Left forelimb (tissue), 1 donor: ENCODE measurements at regions not wholly inside any gene's neighbourhood (a gene's known extent, or its start where the extent isn't known, plus 50 kb on each side); places are given as distances from the start of the nearest gene placed in this dataset.
A peak's percentile ranks its signal among the peaks of the same experiment; 100 is the strongest.

ENCODE experiments used
- DNase-seq: peaks from one replicate; pipeline ENCODE4 v3.0.0-alpha.2; 2018; ENCODE audit warnings: low spot score

GRCh38 chr2:2848621-2849333 lies 517.7 kb upstream of the MYT1L start:
- DNase-seq = no peak

- no peak for DNase-seq
These were observed 517.1 kb upstream of the MYT1L start for GRCh38 chr2:2848198-2848597.

DNA sequence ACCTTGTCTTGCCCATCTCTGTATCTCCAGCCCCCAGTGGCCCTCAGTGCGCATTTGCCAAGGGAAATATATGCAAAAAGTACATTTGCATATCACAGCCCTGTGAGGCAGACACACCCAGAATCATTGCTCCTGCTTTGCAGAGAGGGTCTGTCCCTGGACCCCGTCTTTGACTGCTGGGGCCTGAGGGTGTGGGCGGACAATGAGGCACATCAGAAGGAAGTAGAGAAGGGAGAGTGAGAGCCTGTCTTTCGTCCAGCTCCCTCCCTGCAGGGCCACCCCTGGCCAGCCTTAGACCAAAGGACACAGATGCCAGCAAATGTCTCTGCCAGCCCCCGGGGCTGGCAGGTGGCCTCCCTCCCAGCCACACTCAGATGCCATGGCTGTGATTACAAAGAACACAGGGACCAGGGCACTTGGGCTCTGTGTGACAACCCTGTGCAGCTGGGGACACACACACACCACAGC lies 516.2 kb upstream of the MYT1L start:
- DNase-seq = no peak

GRCh38 chr2:2846332-2847208 lies 515.5 kb upstream of the MYT1L start:
- DNase-seq = no peak

DNA sequence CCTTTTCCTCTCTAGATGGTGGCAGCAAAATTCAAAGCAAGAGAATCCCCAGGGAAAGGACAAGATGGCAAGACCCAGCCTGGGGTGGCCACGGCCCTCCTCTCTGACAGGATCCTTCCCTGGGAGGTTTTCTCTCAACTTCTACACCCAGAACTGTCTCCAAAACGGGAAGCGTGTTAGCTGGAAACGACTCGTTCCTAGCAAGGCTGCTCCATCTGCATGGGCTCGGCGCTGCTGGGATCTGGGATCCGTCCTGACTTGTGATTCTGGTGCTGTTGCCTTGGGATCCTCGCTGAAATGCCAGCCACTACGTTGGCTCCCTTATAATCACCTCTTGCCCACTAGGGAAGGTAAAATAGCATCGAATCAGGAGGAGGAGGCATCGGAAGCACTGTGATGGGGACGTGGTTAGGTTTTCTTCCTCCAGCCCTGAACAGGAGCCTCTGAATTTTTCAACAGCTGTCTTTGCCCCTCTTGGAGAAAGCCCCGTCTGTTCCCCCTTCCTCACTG lies 514.8 kb upstream of the MYT1L start:
- DNase-seq = no peak

DNA sequence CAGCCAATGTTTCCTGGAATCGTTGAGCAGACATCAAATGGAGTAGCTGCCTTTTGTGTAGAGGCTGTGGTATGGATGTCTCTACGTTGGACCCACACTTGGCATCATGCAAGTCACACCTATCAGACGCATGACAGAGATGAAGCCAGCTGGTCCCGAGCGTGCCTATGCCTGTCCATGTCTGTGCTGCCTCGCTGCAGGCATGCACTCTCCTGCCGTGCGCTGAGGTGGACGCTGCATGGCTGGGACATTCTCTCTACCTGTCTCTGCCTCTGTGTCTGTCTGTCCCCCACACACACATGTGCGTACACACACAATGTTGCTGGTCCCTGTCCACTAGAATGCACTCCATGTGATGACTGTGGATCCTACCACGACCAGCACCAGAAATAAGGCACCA lies 514.2 kb upstream of the MYT1L start:
- no peak for DNase-seq

DNA sequence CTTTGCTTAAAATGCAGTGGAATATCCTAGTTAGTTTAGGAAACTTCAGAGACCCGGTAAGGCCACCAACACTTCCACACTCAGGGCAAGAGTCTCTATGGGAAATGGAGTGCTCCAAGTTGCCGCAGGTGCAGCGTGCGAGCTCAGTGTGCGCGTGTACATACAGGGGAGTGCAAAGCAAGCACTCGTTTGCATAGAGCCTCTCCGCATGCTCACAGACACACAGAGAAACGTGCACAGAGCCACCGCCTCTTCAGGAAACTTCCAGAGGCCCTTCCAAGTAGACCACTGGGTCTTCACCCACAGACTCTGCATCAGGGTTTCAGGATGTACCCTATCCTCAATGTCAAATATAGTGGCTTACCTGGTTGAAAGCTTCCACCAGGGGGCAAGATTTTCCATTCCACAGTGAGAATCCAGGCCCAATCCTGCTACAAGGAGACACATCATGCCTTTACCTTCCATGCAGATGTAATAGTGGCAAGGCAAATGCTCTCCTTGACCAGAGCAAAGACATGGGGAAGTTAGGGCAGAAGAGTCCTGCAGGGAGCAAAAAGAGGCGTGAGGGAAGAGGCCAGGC lies 513.0 kb upstream of the MYT1L start:
- DNase-seq = peak; percentile 12

DNA sequence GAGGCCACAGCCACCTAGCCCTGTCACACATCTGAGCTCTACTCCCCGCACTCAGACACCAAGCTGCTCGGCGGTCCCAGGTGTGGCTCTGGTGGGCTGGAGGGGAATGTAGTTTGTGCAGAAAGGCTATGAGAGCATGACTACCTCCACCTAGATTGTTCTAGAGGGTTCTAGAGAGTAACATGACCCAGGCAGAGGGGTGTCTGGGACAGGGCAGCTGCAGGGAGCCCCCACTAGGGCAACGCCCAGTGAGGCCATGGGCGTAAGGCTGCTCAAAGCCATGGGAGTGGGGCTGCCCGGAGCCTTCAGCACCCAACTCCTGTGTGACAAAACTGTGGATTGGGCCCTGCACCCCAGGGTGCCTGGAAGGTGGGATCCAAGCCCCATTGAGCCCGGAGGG lies 511.4 kb upstream of the MYT1L start:
- peak; percentile 38 for DNase-seq

- DNase-seq = peak; percentile 20
These were observed 509.7 kb upstream of the MYT1L start for GRCh38 chr2:2840681-2841300.

DNA sequence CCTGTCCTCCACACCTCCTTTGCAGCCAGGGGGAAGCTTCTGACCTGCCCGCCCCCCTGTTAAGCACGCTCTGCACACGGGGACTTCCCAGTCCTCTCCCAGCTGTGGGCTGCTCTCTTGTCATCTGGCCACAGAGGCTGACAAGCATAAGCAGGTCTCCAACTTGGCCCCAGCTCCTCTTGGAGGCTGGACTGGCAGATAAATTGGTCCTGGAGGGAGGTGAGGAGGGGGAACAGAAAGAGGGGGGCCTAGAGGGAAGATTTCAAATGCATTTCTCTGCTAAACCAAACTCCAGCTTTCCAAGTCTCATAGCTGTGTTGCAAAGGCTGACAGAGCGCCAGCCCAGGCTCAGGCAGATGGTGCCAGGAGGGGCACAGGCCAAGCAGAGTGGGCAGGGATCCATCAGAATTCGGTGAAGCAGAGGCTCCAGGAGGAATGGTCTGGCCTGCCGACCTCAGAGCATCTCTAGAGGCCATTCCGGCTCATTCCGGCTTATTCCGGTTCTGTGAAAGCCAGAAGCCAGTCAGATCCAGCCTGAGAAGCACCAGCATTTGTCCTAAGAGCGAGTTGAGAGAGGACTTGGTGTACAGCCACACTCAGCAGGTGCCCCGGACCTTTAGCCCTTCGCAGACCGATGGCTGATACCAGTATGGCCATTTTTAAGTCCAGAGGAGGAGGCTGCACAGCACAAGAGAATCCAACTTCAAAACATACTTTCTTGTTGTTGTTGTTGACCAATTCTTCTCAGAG lies 508.9 kb upstream of the MYT1L start:
- DNase-seq = peak; percentile 67

- DNase-seq = peak; percentile 23
These were observed 508.3 kb upstream of the MYT1L start for GRCh38 chr2:2839393-2839781.

DNA sequence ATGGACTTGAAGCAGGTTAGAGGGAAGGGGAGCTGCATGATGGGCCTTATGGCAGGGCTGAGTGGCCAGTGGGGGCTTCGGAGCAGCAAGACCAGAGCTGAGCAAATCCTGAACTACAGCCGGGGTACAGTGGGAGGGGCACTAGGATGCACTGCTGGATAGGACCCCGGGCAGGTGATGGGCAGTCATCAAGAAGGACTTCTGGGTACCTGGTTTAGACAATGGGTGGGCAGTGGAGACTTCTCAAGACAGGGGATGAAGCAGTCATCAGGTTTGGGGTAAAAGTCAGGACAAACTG lies 507.4 kb upstream of the MYT1L start:
- DNase-seq = no peak

DNA sequence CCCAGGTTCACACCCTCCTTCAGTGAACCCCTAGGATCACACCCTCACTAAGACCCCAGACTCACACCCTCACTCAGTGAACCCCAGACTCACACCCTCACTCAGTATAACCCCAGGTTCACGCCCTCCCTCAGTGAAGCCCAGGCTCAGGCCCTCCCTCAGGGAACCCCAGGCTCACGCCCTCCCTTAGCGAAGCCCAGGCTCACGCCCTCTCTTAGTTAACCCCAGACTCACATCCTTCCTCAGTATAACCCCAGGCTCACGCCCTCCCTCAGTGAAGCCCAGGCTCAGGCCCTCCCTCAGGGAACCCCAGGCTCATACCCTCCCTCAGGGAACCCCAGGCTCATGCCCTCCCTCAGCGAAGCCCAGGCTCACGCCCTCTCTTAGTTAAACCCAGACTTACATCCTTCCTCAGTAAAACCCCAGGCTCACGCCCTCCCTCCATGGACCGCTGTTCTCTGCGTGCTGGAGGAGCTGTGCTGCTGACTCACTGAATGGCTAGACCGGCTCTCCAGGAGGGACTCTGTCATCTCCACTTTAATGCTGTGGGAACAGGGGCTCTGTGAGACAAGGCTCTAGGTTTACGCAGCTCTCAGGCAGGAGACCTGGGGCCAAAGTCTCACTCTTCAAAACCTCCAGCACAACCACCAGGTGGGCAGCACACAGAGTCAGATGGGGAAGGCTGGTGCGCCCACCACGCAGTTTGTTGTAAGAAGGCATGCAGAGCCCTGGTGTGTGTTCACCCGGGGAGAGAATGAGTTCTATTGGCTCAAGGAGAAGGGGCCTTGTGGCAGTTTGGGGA lies 506.9 kb upstream of the MYT1L start:
- peak; percentile 57 for DNase-seq

DNA sequence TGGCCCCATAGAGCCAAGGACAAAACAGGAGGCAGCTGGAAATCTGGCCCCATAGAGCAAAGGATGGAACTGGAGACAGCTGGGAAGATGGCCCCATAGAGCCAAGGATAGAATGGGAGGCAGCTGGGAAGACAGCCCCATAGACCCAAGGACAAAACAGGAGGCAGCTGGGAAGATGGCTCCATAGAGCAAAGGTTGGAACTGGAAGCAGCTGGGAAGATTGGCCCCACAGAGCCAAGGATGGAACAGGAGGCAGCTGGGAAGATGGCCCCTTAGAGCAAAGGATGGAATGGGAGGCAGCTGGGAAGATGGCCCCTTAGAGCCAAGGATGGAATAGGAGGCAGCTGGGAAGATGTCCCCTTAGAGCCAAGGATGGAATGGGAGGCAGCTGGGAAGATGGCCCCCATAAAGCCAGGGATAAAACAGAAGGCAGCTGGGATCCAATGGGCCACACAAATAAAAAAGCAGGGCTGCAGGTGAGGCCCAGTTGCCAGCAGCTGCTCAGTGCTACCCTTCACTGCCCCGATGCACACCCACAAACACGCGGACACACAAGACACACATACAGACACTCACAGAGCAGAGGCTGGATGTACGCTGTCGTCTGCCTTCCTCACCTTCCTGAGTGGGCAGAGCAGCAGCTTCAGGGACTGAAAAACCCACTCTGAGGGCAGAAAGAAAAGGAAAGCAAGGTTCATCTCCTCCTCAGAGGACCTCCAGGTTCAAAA lies 505.4 kb upstream of the MYT1L start:
- DNase-seq = peak; percentile 34

GRCh38 chr2:2834516-2835254 lies 503.6 kb upstream of the MYT1L start:
- DNase-seq = no peak

DNA sequence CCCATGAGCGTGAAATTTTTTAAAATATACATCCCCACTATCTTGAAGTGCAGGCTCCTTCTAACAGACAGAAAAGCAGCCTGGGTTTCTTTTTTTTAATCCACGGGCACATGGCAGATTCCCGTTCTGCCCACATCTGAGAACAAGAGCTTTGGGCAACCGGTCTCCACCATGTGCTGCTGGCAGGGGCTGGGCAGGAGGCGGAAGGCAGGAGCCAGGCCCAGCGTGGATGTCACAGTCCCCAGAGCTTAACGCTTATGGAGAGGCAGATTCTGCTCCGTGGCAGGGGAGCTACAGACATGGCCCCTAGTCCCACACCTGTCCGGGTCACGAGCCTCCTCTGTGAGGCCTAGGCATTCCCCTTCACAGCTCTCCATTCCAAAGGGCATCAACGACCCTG lies 503.0 kb upstream of the MYT1L start:
- no peak for DNase-seq

DNA sequence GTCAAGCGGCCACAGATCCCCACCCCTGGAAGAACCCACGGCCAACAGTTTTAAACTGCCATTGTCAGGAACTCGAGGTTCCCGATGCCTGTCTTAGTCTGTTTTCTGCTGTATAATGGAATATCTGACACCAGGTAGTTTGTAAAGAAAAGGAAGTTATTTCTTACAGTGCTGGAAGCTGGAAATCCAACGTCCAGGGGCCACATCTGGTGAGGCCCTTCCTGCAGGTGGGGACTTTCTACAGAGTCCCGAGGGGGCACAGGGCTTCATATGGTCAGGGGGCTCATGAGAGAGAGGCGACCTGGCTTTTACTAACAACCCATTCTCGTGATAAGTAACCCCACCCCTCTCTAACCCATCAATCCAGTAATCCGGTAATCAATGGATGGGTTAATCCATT lies 501.6 kb upstream of the MYT1L start:
- DNase-seq = peak; percentile 44

DNA sequence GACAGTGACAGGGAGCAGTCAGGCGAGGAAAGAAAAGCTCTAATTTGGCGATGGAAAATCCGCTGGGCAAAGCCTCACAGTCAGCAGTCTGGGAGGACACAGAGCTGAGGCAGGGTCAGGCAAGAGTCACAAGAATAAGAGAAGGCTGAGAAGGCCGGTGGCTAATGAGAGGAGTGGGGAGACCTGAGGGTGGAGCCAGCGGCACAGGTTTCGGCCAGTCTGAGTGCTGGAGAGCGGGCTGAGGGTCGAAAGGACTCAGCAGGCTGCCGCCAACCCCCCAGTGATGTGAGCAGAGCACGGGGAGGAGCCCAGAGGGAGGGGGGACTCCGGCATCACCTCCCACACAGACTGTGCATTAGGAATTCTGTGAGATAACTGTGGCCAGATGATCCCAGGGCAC lies 500.6 kb upstream of the MYT1L start:
- peak; percentile 45 for DNase-seq

GRCh38 chr2:2830576-2830975 lies 499.5 kb upstream of the MYT1L start:
- peak; percentile 23 for DNase-seq
